Left colon (tissue), 2 donors: ENCODE measurements at regions not wholly inside any gene's neighbourhood (a gene's known extent, or its start where the extent isn't known, plus 50 kb on each side); places are given as distances from the start of the nearest gene placed in this dataset.

Experiments used
- ATAC-seq: fragments of 200-7000 bp; cut with Tn5 transposase; one replicate; pipeline ENCODE4 v1.9.1; 2020; ENCODE audit warnings: mild to moderate bottlenecking, moderate library complexity
- DNase-seq, 2 donors: peaks; one replicate each; pipeline ENCODE4 v3.0.0-alpha.2; 2020
- intact Hi-C, 2 donors: fragments of 100-400 bp; cut with DNase I in 1 of 2; cut with micrococcal nuclease in 1 of 2; formaldehyde crosslinking; loops; one replicate each; pipeline versions ENCODE4 v1.11.2 to v1.14.0; 2022; cut with DNase I, micrococcal nuclease
- donor health status: DM: no; HTN: no; CAD: no.
- donor health status: DM: yes; HTN: yes; CAD: no.

DNA sequence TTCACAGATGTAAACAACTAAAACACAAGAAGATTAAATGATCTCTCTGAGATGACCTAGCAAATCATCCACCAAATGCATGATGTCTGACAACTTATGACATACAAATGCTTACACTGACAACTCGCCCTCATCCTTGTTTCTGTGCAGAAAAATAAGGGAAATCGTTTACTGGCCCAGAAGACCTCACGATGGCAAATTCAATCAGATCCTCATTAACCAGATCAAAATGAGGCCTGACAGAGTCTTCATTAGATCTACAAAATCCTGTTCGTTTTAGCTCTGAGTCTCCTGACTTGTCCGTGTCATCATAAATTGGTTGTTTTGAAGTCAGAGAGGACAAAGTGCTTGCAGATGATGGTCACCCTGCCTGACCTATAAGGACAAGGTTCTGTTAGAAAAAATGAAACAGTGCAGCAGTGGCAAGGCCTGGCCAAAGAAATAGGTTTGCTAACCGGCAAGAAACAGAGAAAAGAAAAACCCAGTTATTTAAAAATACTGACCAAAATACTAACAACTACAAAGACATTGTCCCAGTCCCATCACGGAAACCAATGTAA, 109.5 kb downstream of the BTG1 start:
- intact Hi-C loops: no loop called here
- no peak for DNase-seq
- ATAC-seq: no peak

DNA sequence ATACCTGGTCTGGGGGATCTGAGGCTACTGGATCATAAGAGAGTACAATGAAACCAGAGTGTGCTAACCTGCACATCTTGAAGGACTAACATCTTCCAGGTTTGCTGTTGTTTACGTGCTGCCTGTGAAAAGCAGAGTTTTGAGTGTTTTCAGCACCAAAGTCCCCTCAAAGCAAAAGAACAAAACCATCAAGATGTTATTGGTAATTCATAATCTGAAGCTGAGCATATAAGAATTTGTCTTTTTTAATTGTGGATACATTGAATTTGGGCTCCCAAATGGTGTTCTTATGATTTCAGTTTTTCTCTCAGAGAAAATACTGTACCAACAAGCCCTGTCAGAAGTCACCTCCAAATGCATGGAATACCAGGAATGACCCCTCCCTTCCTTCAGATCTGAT, 110.2 kb downstream of the BTG1 start:
- no peak for DNase-seq
- no peak for ATAC-seq
- intact Hi-C loops: no loop called here

DNA sequence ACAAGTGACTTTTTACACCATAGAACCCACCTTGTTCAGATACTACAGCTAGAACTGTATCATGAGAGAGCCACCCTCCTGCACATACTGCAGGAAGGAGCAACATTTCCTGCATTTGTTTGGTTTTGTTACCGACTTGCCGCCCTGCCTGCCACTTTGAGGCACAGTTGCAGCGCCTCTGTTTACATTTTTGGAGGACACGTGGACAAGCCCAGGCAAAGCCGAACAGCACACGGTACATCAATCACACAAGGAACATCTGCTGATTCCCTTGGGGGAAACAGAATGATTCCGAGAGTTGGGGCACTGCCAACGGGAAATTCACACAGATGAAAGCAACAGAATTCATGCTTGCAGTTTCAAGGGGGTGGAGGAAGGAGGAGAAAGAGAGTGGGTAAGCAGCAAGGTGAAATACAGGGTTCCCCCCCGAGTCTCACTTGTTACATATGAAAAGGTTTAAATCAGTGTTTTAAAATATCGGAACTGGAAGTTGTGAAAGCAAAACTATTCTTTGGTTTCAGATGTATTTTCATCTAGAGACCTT, 110.7 kb downstream of the BTG1 start:
- DNase-seq (peak; percentile 72 to 76), ATAC-seq (peak; percentile 88)
- intact Hi-C loops: no loop called here

DNA sequence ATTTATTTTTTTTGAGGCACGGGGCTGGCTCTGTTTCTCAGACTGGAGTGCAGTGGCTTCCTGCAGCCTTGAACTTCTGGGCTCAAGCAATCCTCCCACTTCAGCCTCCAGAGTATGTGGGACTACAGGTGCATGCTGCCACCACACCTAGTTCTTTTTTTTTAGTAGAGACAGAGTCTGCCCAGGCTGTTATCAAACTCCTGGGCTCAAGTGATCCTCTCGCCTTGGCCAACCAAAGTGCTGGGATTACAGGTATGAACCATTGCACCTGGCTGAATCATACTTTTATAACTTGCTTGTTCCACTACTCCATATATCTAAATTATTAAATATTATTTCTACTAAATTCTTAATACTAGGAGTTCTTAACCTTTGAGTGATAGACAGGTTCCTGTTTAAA, 111.6 kb downstream of the BTG1 start:
- DNase-seq (no peak), ATAC-seq (peak; percentile 63)
- intact Hi-C loops: no loop called here

DNA sequence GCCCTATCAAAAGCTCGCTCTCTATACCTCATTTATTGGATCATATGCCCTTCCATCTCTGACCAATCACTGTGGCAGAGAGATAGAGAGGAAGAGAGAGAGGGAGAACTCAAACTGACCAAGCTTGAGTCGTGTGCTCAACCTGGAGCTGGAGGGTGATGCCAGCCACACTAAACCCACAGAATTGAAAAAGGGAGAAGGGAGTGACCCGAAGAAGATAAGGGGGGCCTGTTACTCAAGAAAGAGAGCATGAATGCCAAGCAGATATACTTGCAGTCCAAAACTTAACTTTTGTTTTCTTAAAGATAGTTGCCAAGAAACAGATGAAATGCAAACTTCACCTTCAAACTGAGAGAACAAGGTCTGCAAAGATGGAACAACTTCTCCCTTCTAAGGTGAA, 112.7 kb downstream of the BTG1 start:
- DNase-seq (no peak), ATAC-seq (no peak)
- intact Hi-C loops: no loop called here

DNA sequence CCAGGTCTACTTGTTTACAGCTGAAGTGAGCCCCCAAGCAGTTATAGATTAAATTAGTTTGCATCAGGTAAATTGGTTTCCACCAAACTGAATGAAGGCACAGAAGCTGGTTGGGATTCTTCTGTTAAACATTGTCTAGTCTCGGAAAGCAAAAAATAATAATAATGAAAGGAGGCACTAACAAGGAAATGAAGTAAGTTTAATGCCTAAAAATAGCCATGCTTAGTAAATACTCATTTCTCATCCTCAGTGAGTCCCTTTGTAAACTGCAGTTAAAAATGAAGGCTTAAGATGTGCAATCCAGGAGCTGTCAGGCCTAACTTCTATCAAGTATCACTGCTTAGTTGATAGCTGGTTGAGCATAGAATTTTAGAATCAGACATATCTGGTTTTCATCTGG, 113.5 kb downstream of the BTG1 start:
- intact Hi-C loops: no loop called here
- no peak for DNase-seq
- no peak for ATAC-seq

DNA sequence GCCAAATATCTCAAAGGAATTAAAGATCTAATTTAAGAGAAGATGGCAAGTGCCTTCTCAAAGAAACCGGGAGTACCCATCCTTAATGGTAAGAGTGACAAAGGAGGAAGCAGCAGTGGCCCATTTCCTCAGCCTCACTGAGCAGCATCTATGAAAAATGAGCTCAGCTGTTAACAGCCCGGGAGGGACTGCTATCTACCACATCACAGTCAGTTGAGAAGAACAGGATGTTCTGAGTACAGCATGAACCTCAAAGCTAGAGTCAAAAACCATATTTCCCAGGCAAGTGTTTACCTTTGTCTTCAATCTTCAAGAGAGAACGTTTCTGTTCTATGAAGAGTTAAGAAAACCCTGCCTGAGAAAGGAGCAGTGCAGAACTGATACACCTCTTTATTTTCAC, 115.0 kb downstream of the BTG1 start:
- peak; percentile 16 to 52 for DNase-seq
- ATAC-seq: peak; percentile 43
- intact Hi-C loops: no loop called here

DNA sequence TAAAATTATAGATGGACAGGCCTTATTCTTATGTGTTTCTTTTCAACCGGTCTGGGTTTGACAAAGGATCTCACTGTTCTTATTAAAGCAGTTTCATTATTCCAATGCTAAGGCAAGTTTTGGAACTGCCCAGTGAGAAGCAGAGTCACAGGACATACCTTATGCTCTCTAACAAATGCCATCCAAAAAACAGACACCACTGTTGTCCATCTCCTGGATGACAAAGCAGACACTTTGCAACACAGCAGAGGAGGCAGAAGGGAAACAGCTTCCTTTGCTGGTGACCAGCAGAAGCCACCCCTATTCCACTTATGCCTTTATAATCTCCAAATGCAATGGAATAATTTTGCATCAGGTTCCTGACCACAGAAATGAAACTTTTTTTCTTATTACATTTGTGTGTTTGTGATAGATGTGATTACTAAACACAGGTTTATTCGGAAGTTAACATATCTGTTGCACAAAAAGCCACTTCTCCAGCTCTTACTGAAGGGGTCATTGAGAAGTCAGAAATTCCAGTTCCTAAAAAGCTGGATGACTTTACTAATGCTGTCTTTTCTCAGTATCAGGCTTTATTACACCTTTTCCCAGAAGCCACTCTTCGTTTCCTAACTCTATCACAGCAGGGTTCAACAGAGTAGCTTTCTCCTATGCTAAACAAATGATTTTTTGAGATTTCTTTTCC, 115.6 kb downstream of the BTG1 start:
- no peak for ATAC-seq
- no peak for DNase-seq
- intact Hi-C loops: no loop called here

DNA sequence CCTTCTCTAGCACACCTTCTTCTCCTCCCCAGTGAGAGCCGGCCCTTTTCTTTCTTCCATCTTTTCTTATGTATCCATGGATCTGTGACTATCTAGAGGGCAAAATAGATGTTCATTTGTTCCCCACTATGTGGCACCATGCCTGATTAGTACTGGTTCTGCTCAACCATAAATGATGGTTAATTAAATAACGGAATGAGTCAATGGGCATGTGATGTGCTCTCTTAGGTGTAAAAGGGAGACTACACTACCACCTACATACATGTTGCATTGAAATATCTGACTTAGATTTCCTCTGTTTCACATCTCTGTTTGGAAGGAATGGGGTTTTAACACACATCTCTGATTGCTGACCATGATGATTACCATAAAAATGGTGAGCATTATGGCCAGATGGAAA, 116.5 kb downstream of the BTG1 start:
- ATAC-seq (no peak), DNase-seq (no peak)

DNA sequence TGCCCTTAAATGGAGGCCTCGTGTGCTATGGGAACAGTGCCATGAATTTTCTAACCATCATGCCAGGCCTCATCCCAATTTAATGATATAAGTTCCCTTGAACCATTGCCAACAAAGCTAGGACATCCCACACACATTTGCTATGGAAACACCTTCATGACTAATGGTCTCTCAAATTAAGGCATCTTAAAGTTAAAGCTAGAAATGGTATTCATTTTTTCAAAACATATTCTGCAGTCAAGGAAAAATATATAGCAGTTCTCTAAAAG, 117.3 kb downstream of the BTG1 start:
- ATAC-seq (no peak), DNase-seq (no peak)
- intact Hi-C loops: no loop called here

More for the DNA sequence above, 116.5 kb downstream of the BTG1 start:
- intact Hi-C loops: no loop called here

DNA sequence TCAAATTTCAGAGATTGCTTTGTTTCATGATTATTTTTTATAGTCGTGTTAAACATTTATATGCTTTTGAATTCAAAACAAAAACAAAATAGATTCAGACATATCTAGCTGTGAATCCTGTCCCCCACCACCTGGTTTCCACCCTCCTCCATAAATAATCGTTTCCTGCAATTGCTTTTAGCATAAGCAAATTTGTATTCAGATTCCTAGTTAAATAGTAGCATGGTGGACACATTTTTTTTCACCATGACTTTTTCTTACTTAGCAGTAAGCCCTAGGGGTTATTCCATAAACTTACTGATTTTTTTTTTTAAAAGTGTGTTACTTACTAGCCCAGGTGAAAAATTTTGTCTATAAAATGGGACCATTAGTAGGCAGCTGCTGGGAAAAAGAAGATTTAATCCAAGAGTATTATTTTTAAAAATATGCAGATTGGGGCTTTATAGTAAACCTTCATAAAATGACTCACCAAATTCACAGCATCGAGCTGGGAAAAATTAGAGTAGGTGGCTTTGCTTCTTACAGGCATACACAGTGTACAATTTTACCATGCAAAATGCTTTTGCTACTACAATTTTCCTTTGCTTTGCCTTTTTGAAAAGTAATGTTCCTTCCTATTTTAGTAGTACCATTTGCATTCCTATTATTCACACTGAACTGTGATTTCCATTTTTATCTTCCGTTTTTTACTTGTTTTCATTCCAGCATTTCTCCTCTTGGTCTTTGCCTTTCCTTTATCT, 117.8 kb downstream of the BTG1 start:
- DNase-seq (no peak), ATAC-seq (no peak)
- intact Hi-C loops: no loop called here

DNA sequence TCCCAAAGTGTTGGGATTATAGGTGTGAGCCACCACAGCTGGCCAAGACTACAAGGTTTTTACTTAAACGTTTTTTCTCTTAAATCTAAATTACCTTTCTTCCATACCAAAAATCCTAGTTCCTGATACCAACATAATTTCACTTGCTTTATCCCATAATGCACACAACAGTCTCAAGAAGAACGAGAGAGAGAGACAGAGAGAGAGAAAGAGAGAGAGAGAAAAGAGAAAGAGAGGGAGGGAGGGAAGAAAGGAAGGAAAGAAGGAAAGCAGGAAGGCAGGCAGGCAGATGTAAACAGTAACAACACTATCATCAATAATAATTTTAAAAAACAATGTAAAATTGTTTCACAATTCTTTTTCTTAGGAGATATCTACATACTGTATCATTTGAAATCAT, 118.4 kb downstream of the BTG1 start:
- no peak for ATAC-seq
- no peak for DNase-seq
- intact Hi-C loops: no loop called here

DNA sequence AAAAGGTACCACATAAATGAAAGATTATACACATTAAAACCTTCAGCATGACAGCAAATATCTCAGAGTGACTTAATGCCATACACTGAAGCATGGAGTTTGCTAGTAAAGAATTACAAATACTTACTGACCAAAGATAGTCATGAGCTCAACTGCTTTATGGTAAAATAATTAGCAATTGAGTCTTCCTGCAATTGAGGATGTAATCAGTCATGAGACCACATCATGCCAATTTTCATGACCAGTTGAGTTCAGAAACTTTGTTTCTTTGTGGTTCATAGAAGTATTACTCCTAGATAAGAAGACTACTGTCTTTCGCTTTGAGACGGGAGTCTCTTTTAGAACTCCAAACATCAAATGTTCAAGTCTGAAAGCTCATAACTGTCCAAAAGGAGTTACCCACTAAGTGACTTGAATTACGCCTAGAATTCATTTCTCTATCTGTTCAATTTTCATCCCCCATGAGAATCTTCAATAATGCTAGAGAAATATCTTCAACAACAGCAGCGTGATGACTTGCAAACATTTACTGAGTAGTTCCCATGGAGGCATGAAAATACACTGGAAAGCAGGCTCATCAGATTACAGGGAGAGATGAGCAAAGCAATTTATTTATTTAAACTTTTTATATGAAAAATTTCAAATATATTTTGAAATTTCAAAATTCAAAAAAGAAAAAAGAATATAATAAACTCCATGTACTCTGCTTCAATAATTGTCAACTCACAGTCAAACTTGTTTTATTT, 120.0 kb downstream of the BTG1 start:
- ATAC-seq: no peak
- intact Hi-C loops: no loop called here
- no peak for DNase-seq

DNA sequence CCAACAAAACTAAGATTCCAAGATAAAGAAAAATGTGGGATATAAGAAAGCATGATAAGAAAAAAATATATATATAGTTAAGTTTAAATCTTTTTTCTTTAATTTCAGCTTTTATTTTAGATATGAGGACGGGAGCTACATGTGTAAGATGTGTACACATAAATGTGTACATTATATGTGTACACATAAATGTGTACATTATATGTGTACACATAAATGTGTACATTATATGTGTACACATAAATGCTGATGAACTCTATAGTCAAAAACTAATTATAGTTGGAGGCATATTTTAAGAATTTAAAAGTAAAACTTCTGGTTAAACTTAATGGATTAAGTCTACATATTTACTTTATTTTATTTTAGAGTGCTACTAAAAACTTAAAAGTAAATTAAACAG, 123.6 kb downstream of the BTG1 start:
- ATAC-seq (no peak), DNase-seq (no peak)
- intact Hi-C loops: no loop called here

DNA sequence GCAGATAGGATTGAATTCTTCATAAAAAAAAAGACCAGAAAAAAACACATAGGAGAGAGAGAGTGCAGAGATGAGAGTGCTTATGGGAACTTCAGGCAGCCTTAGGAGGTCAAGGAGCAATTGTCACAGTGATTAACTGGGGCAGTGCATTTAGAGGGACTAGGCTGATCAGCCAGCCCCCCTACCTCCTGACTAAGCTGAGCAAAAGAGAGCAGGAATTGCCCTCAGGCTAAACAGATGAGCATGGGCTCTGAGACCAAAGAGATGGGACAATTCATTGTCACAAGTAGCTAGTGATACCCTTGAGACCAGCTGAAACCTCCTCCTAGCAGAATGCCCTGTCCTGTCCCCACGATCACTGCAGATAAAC, 124.0 kb downstream of the BTG1 start:
- DNase-seq: no peak
- ATAC-seq: no peak
- intact Hi-C loops: no loop called here

DNA sequence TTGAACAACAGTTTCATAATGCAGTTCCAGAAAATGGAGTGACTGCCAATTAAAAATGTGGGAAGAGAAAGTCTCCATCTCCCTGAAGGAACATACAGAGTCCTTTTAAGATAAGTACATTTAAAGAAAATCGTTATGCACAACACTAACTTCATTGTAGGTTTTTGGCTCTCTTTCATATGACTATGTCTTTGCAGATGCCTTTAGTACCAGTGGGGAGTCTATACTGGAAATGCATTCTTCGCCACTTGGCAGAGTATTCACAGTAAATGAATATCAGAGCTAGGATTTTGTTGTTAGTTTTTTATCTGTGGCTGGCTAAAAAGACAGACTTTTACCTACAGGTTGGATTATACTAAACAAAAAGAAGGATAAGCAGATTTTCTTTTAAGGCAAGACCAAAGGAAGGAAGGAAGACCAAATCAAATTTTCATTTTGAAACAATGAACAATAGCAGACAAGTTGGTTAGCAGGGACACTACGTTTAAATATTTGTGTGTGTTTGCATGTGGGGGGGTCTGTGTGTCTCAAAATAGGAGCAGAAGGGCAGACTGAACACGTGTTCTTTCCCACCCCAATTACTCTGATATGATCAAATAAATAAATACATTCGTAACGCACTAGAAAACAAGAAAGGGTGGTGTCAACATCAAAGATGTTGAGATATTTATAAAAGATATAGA, 124.5 kb downstream of the BTG1 start:
- no peak for DNase-seq
- intact Hi-C loops: no loop called here
- no peak for ATAC-seq

DNA sequence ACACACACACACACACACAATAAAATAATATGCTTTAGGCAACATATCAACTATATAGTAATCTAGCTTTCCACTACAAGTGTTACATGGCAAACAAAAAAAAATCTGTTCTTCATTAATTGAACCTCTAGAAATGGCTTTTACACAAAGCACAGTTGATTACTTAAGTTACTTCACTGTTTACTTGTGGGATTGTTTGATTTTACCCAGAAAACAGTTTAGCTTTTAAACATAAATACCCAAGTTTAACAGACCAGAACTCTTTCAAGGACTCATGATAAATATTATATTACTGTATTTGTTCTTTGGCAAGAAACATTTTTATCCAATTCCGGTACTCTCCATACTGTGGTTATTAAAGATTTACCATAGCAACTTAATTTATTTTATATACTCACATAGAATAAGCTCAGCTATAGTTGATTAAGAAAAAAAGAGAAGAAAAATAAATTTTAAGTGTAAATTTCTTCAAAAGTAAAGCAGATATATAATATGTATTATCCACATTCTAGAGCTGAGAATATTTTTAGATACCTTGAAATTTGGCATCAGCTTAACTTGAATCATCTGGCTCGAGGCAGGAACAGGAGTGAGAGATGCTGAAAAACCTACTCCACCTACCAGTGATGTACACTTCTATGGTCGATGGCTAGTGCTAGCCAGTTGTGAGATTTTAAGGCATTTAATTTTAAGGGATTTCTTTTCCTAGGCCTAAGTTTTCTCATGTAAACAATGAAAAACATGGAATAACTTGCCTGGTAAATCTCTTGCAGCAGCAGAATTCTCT, 126.0 kb downstream of the BTG1 start:
- DNase-seq (no peak), ATAC-seq (no peak)
- intact Hi-C loops: no loop called here

DNA sequence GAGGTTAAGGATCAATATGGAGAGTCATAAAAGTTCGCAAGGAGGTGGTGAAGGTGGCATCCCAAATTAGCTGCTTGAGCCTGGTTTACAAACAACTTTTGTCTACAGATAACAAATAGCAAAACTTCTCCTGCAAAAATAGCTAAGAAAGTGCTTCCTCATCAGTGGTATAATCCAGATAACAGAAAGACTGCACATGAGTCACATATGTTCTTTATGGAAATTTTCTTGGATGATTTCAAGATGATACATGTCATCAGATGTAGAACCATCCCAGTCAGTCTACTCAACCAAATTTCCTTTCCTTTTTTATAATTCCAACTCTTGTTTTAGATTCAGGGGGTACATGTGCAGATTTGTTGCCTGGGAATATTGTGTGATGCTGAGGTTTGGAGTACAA, 133.0 kb downstream of the BTG1 start:
- DNase-seq (no peak), ATAC-seq (no peak)
- intact Hi-C loops: no loop called here
